HEK293 (cell line): ENCODE measurements at regions not wholly inside any gene's neighbourhood (a gene's known extent, or its start where the extent isn't known, plus 50 kb on each side); places are given as distances from the start of the nearest gene placed in this dataset.

Experiments used
- CTCF ChIP-seq: fragments of 450-650 bp; formaldehyde crosslinking; IDR thresholded peaks from 2 replicates; pipeline ENCODE4 v1.5.1; 2016; ENCODE audit warnings: missing biosample characterization, missing genetic modification characterization
- PBX3 ChIP-seq: sonication (generic); formaldehyde crosslinking; IDR thresholded peaks from 2 replicates; pipeline ENCODE4 v1.8.1; 2022; ENCODE audit warnings: mild to moderate bottlenecking, moderate library complexity, missing genetic modification reagents
- ZBTB17 ChIP-seq: fragments of 450-650 bp; formaldehyde crosslinking; IDR thresholded peaks from 2 replicates; pipeline ENCODE4 v1.5.1; 2016; ENCODE audit warnings: missing biosample characterization, missing genetic modification characterization
- ZNF19 ChIP-seq: fragments of 450-650 bp; formaldehyde crosslinking; IDR thresholded peaks from 2 replicates; pipeline ENCODE4; 2016; ENCODE audit warnings: missing biosample characterization, missing genetic modification characterization, low read depth

GRCh38 chr12:19659501-19659900 lies 220.2 kb downstream of the AEBP2 start:
- TF ChIP-seq PBX3 (CRISPR knock-in tag) (no peak), ZNF19 (tag by site-specific recombination) (no peak), CTCF (no peak), ZBTB17 (tag by site-specific recombination) (no peak)
